ENCODE measurements at regions not wholly inside any gene's neighbourhood (a gene's known extent, or its start where the extent isn't known, plus 50 kb on each side); places are given as distances from the start of the nearest gene placed in this dataset.

DNA sequence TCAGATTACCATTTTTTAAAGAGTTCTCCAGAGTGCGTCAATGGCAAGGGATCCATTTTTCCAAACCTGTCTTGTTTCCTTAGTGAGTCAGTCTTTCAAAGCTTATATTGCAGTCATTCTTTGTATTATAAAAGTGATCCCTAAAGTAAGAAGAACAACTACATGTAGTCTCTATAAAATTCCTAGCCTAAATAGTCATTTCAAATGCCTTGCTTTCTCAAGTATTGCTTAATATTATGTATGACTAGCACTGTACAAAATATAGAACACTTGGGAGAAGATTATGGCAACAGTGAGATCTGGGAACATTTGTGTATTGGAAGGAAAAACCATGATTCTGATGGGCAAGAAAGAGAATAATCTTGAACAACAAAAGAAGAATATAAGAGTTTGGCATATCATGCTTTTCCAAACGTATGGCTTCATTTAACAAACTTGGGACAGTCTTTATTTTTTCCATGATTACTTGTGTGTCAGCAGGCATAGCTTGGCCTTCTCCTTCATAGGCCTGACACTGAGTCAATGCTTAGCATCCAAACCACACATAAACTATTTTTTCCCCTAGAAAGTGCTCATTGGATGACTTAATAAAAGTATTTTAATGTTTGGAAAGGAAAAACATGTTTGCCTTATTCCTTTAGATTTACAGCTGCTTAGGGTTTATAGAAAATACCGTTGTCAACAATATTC lies 547.4 kb downstream of the LTN1 start:
- Mint-ChIP-seq H3K4me1 (peaks cover 14% of the 10 kb centered on the region), H3K36me3 (peaks cover 8% of the 10 kb centered on the region), H3K27me3 (ENCODE audit: low read depth) (no peaks in the 10 kb centered on the region), H3K27ac (no peak overlapping the region), H3K4me3 (no peak overlapping the region), H3K9me3 (peaks cover 20% of the 10 kb centered on the region)
- no peak for DNase-seq (ENCODE audit: low spot score in 2 of 2, unreplicated experiment in 2 of 2)
- TF ChIP-seq CTCF (IDR thresholded peaks at IDR 0.05; ENCODE audit: unreplicated experiment), result no peak

GRCh38 chr21:28444557-28444956 lies 548.1 kb downstream of the LTN1 start:
- H3K36me3 Mint-ChIP-seq, result peaks cover 8% of the 10 kb centered on the region
- no peaks in the 10 kb centered on the region for H3K27me3 Mint-ChIP-seq (ENCODE audit: low read depth)
- no peak overlapping the region for H3K27ac Mint-ChIP-seq
- DNase-seq (ENCODE audit: low spot score in 2 of 2, unreplicated experiment in 2 of 2), result no peak
- no peak for TF ChIP-seq CTCF (IDR thresholded peaks at IDR 0.05; ENCODE audit: unreplicated experiment)
- peaks cover 20% of the 10 kb centered on the region for H3K4me1 Mint-ChIP-seq
- peaks cover 20% of the 10 kb centered on the region for H3K9me3 Mint-ChIP-seq
- H3K4me3 Mint-ChIP-seq, result no peak overlapping the region

GRCh38 chr21:28444111-28444510 lies 548.6 kb downstream of the LTN1 start:
- Mint-ChIP-seq H3K27me3 (ENCODE audit: low read depth) (no peaks in the 10 kb centered on the region), H3K4me3 (no peak overlapping the region), H3K9me3 (peaks cover 20% of the 10 kb centered on the region), H3K27ac (no peak overlapping the region), H3K4me1 (peaks cover 25% of the 10 kb centered on the region), H3K36me3 (peaks cover 8% of the 10 kb centered on the region)
- no peak for DNase-seq (ENCODE audit: low spot score in 2 of 2, unreplicated experiment in 2 of 2)
- TF ChIP-seq CTCF (IDR thresholded peaks at IDR 0.05; ENCODE audit: unreplicated experiment), result no peak

DNA sequence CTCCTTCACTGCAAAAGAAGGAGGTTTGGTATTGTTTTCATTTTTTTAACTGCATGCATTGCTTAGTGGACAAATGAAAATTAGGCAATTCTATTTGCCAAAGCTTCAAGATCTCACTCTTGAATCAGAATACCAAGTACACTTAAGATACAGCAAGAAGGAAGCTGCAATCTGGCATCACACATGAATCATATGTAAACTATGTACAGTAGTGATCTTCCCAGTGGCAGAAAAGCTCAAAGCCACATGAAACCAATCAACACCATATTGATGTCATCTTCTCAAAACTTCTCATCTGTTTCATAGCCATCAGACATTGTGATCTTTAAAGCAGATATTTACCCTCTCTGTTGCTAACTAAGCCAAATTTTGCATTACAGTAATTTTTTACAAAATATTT lies 550.1 kb downstream of the LTN1 start:
- no peak for DNase-seq (ENCODE audit: low spot score in 2 of 2, unreplicated experiment in 2 of 2)
- peaks cover 26% of the 10 kb centered on the region for H3K4me1 Mint-ChIP-seq
- peaks cover 20% of the 10 kb centered on the region for H3K9me3 Mint-ChIP-seq
- H3K27me3 Mint-ChIP-seq (ENCODE audit: low read depth), result no peaks in the 10 kb centered on the region
- H3K36me3 Mint-ChIP-seq, result peaks cover 8% of the 10 kb centered on the region
- H3K4me3 Mint-ChIP-seq, result no peak overlapping the region
- TF ChIP-seq CTCF (IDR thresholded peaks at IDR 0.05; ENCODE audit: unreplicated experiment), result no peak
- H3K27ac Mint-ChIP-seq, result no peak overlapping the region

DNA sequence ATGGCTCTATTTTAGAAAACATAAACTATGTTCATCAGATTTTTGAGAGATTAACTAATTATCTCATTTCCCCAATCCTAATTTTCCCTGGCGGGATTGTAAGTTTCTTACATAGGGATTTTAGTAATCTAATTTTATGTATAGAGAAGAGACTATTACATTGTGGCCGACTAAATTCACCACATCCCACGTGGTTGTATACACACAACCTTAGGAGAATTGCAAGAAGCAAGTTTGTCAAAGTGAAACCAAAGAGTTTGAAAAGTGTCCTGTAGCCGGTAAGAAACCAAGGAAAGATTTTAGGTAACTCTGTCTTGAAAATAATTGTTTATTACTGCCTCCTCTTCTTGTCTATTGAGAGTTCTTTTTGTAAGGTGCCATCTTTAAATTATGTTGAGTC lies 550.6 kb downstream of the LTN1 start:
- H3K9me3 Mint-ChIP-seq, result peaks cover 17% of the 10 kb centered on the region
- no peak for DNase-seq (ENCODE audit: low spot score in 2 of 2, unreplicated experiment in 2 of 2)
- TF ChIP-seq CTCF (IDR thresholded peaks at IDR 0.05; ENCODE audit: unreplicated experiment), result no peak
- no peak overlapping the region for H3K27ac Mint-ChIP-seq
- H3K4me1 Mint-ChIP-seq, result peaks cover 31% of the 10 kb centered on the region
- peaks cover 6% of the 10 kb centered on the region for H3K36me3 Mint-ChIP-seq
- no peak overlapping the region for H3K4me3 Mint-ChIP-seq
- no peaks in the 10 kb centered on the region for H3K27me3 Mint-ChIP-seq (ENCODE audit: low read depth)

DNA sequence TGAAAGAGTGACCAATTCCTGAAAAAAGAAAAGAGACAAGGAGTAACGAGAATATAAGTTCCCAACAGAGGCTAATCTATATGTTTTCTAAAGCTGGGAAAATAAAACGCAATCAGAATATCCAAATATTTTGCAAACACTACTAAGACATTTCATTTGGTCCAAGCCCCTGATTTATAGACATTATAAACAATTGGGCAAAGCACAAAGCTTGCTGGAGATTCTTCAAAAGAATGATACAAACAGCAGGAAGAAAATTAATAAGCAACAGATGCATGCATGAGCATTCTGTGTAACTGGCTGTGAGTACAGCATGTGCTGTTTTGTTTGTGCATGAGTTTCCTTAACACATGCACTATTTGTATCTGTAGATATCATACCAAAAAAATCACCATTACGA lies 552.9 kb downstream of the LTN1 start:
- H3K4me3 Mint-ChIP-seq, result no peak overlapping the region
- H3K27ac Mint-ChIP-seq, result peak overlapping the region; percentile 88
- no peak for DNase-seq (ENCODE audit: low spot score in 2 of 2, unreplicated experiment in 2 of 2)
- no peaks in the 10 kb centered on the region for H3K36me3 Mint-ChIP-seq
- no peak for TF ChIP-seq CTCF (IDR thresholded peaks at IDR 0.05; ENCODE audit: unreplicated experiment)
- no peaks in the 10 kb centered on the region for H3K27me3 Mint-ChIP-seq (ENCODE audit: low read depth)
- peaks cover 47% of the 10 kb centered on the region for H3K4me1 Mint-ChIP-seq
- H3K9me3 Mint-ChIP-seq, result no peaks in the 10 kb centered on the region

Data from mesothelial cell of epicardium (in vitro differentiated cells).